HEK293T (cell line): ENCODE measurements at regions not wholly inside any gene's neighbourhood (a gene's known extent, or its start where the extent isn't known, plus 50 kb on each side); places are given as distances from the start of the nearest gene placed in this dataset.

ENCODE experiments used
- CTCF ChIA-PET: fragments of 350-600 bp; formaldehyde crosslinking; extraction: SDS; loops from one replicate; lab custom pipeline; 2021; ENCODE audit warnings: antibody characterized with exemption, inconsistent platforms; lab: Yijun Ruan, JAX
- POLR2A ChIA-PET: fragments of 350-600 bp; formaldehyde crosslinking; extraction: SDS; loops from one replicate; lab custom pipeline; 2020; ENCODE audit warnings: antibody characterized with exemption, inconsistent platforms; lab: Yijun Ruan, JAX
- DNase-seq: peaks from one replicate; pipeline ENCODE4 v3.0.0; 2012; ENCODE audit warnings: mixed read lengths; ENCODE audit errors: extremely low spot score
- ARNT ChIP-seq: fragments of 450-650 bp; IDR thresholded peaks from 2 replicates; pipeline ENCODE4 v1.6.1; 2017; ENCODE audit warnings: mild to moderate bottlenecking
- BHLHE40 ChIP-seq: fragments of 450-650 bp; IDR thresholded peaks from 2 replicates; pipeline ENCODE4 v1.6.1; 2016; ENCODE audit warnings: mild to moderate bottlenecking, moderate library complexity, borderline replicate concordance
- CTBP1 ChIP-seq: fragments of 450-650 bp; IDR thresholded peaks from 2 replicates; pipeline ENCODE4 v1.6.1; 2016; ENCODE audit warnings: borderline replicate concordance
- ELF4 ChIP-seq: fragments of 450-650 bp; IDR thresholded peaks from 2 replicates; pipeline ENCODE4 v1.6.1; 2017; ENCODE audit warnings: antibody characterized with exemption
- FOXA1 ChIP-seq: fragments of 450-650 bp; IDR thresholded peaks from 2 replicates; pipeline ENCODE4 v1.6.1; 2016; ENCODE audit warnings: mild to moderate bottlenecking
- FOXK2 ChIP-seq: fragments of 450-650 bp; IDR thresholded peaks from 2 replicates; pipeline ENCODE4 v1.6.1; 2016; ENCODE audit warnings: mild to moderate bottlenecking
- FOXM1 ChIP-seq: fragments of 450-650 bp; IDR thresholded peaks from 2 replicates; pipeline ENCODE4 v1.6.1; 2017; ENCODE audit warnings: mild to moderate bottlenecking, borderline replicate concordance
- HDGF ChIP-seq: fragments of 450-650 bp; IDR thresholded peaks from 2 replicates; pipeline ENCODE4 v1.6.1; 2017; ENCODE audit warnings: antibody characterized with exemption, borderline replicate concordance
- L3MBTL2 ChIP-seq: fragments of 450-650 bp; conservative IDR thresholded peaks from 2 replicates; pipeline ENCODE4 v1.6.1; 2016; ENCODE audit warnings: mild to moderate bottlenecking
- LEF1 ChIP-seq: fragments of 450-650 bp; IDR thresholded peaks from 2 replicates; pipeline ENCODE4 v1.6.1; 2017; ENCODE audit warnings: mild to moderate bottlenecking, borderline replicate concordance
- NFRKB ChIP-seq: fragments of 450-650 bp; IDR thresholded peaks from 2 replicates; pipeline ENCODE4 v1.6.1; 2016; ENCODE audit warnings: mild to moderate bottlenecking, moderate library complexity
- SP1 ChIP-seq: fragments of 450-650 bp; IDR thresholded peaks from 2 replicates; pipeline ENCODE4 v1.6.1; 2017
- SUZ12 ChIP-seq: fragments of 450-650 bp; IDR thresholded peaks from 2 replicates; pipeline ENCODE4 v1.6.1; 2016; ENCODE audit warnings: mild to moderate bottlenecking
- TARDBP ChIP-seq: fragments of 450-650 bp; IDR thresholded peaks from 2 replicates; pipeline ENCODE4 v1.6.1; 2016
- ZNF384 ChIP-seq: fragments of 450-650 bp; IDR thresholded peaks from 2 replicates; pipeline ENCODE4 v1.6.1; 2016
- TF ChIP-seq, protein P1 (sequence below): fragments of 450-650 bp; IDR thresholded peaks from 2 replicates; pipeline ENCODE4 v1.6.1; 2016

DNA sequence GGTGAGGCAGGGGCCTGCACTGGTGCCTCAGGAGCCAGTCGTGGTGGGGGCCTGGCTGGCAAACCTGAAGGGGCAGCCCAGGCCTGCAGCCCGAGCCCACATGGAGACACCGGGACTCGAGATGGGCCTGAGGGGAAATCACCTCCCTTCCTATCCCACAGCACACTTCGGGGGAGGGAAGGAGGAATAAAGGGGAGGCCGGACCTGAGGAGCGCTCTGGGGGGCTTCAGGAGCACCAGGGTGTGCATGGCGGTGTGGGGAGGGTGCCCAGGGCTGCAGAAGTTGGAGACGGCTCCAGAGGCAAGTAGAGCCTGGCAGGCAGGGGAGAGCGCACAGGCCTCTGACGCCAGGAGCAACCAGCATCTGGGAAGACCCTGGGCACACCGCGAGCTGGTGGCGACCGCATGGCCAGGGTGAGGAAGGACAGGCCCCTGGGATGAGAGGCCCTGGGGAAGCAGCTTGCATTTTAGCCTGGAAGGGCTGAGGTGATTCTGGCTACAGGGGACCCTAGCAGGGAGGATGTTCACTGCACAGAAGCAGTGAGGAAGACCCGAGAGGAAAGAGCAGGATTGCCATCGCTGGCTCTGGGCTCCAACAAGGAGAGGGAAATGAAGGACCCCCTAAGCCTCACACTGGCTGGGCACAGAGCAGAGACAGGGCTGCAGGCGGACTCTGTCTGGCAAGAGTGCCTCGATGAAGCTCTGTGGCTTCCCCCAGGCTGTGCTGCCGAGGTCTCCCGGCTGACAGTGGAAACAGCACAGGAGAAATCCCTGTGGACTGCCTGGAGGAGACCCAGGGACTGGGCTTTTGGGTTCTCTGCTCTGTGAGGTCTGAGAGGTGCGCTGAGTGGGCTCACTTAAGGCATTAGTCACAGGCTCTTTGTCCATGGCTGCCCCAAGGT lies 457.7 kb downstream of the BRD1 start:
- TF ChIP-seq, protein P1, sequence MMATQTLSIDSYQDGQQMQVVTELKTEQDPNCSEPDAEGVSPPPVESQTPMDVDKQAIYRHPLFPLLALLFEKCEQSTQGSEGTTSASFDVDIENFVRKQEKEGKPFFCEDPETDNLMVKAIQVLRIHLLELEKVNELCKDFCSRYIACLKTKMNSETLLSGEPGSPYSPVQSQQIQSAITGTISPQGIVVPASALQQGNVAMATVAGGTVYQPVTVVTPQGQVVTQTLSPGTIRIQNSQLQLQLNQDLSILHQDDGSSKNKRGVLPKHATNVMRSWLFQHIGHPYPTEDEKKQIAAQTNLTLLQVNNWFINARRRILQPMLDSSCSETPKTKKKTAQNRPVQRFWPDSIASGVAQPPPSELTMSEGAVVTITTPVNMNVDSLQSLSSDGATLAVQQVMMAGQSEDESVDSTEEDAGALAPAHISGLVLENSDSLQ, result no peak
- TF ChIP-seq ZNF384 (no peak), FOXA1 (no peak), NFRKB (no peak)
- POLR2A ChIA-PET, result no interaction called here
- no peak for DNase-seq
- CTCF ChIA-PET, result no interaction called here

DNA sequence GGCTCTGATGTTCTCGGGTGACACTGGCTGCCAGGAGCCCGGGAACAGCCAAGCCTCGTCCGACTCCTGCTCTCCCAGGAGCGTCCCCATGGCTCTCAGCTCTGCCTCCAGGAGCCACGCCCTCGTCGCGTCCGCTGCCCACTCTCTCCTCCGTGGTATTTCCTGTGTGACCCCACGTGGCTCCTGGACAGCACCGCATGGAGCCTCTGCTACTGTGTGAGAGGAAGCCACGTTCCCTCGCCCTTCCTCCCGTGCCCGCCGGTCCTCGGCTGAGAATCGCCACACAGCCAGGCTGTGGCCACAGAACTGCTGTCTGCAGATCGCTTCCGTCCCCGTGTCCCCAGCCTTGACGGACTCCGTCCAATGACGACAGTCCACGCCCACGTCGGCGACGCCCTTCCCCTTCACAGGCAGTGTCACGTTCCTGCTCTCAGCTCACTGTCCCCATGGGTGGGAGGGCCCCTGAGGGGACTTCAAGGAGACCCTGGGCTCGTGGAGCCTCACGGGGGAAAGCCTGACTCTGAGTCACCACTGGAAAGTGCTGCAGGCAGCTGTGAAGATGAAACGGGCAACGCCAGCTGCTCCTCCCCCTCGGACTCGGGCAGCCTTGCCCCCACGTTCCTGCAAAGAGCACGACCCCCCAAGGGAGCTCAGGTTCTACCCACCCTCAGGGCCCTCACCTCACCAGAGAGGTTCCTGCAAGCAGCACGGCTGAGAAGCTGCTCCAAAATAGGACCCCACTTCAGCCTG lies 458.5 kb downstream of the BRD1 start:
- TF ChIP-seq CTBP1 (no peak), FOXA1 (no peak), FOXM1 (no peak), TARDBP (no peak), LEF1 (no peak), SUZ12 (no peak), ZNF384 (no peak), BHLHE40 (no peak), SP1 (no peak), NFRKB (no peak), FOXK2 (no peak), ARNT (no peak), ELF4 (no peak), L3MBTL2 (no peak)
- TF ChIP-seq, protein P1, result no peak
- DNase-seq, result no peak
- ChIA-PET CTCF (no interaction called here), POLR2A (no interaction called here)

DNA sequence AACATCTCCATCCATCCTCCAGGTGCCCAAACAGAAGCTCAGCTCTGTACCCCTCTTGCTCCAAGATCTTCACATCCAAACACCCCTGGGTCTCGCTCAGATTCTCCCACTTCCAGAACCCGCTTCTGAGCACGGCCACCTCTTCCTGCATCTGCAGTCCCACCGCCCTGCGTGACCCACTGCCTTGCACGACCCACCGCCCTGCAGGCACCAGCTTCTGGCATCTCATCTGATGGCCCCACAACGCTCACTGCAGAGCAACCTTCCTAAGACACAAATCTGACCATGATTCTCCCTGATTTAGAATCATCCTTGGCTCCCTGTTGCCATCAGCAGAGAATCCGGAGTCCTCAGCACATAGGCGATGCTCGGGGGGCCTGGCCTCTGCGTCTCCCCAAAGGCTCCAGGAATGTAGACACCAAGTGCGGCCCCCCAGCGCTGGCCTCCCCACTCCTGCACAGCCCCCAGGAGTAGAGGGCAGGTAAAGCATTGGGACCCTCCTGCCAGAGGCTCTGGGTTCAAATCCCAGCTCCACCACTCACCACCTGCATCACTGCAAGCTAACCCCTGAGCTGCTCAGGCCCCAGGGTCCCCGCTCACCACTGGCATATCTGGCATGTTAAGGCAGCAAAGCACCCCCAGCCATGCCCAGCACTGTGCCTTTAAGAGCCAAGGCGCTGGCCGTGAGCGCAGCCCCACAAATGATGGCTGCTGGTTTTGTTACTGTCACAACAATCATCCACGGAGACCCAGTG lies 459.3 kb downstream of the BRD1 start:
- CTCF ChIA-PET, result no interaction called here
- no peak for DNase-seq
- TF ChIP-seq FOXM1 (no peak), SP1 (no peak), SUZ12 (no peak), ARNT (no peak)
- POLR2A ChIA-PET, result no interaction called here

DNA sequence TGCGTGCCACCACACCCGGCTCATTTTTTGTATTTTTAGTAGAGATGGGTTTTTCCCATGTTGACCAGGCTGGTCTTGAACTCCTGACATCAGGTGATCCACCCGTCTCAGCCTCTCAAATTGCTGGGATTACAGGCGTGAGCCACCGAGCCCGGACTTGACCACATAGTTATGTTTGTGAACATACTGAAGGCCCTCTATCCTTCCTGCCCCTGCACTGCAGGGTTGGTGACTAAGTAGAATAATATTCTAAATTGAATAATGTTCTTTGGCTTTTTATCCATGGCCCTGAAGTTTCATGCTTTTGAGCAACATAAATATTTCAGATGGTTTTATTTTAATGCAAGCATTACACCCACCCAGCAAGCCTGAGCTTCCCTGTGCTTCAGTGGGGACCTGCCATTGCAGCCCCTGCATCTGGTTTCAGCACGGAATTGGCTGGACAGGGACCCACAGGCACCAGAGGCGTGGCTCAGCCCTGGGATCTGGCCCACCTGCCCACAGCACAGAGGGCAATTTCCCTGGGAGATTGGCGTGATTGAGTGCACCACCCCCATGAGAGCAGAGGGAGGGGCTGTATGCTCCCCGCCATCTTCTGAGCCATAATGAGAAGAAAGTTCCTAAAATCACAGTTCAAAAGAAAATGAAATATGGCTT lies 460.5 kb downstream of the BRD1 start:
- no peak for DNase-seq
- TF ChIP-seq TARDBP (no peak), CTBP1 (no peak), NFRKB (no peak), ELF4 (no peak)
- TF ChIP-seq, protein P1, result no peak
- ChIA-PET CTCF (no interaction called here), POLR2A (no interaction called here)

DNA sequence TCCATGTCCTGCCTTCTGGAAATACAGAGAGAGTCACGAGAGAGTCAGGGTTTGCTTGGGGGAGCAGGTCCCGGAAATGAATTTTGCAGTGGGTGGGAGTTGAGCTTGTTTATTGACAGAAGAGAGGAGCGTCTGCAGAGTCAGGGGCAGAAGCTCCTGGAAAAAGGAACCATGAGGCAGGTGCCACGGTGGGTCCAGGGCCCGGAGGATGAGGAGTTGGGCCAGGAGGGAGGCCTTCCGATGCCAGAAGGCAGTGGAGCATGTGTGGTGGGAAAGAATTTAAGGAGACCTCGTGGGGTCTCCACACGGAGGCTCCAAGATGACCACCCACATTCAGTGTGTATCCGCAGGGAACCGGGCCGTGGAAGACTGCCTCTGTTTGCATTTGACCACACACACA lies 461.2 kb downstream of the BRD1 start:
- DNase-seq, result no peak
- TF ChIP-seq ARNT (no peak), SUZ12 (no peak), ZNF384 (no peak), FOXA1 (no peak), FOXK2 (no peak), NFRKB (no peak), HDGF (no peak), LEF1 (no peak), TARDBP (no peak), CTBP1 (no peak), ELF4 (no peak), BHLHE40 (no peak), SP1 (no peak), FOXM1 (no peak), L3MBTL2 (no peak)
- TF ChIP-seq, protein P1, result no peak
- POLR2A ChIA-PET, result no interaction called here
- CTCF ChIA-PET, result no interaction called here
